Esophagus (tissue), 2 donors: ENCODE measurements at regions not wholly inside any gene's neighbourhood (a gene's known extent, or its start where the extent isn't known, plus 50 kb on each side); places are given as distances from the start of the nearest gene placed in this dataset.
"Not testable (repeated sequence)": the region's sequence is repeated elsewhere in the genome, so short reads cannot be mapped to it uniquely, and the experiment has no call there.

ENCODE experiments used
- H3K27ac ChIP-seq, 2 donors: one replicate each; pipeline ENCODE4 v1.5.1; 2013; ENCODE audit warnings: low read depth in 2 of 2, mild to moderate bottlenecking in 2 of 2, inconsistent platforms in 1 of 2, low read length in 1 of 2, moderate library complexity in 1 of 2
- H3K27me3 ChIP-seq, 2 donors: one replicate each; pipeline ENCODE4 v1.6.1; 2013; ENCODE audit warnings: low read length in 2 of 2, control low read depth in 1 of 2, mild to moderate bottlenecking in 1 of 2; ENCODE audit not compliant: insufficient read depth in 2 of 2, control insufficient read depth in 1 of 2
- H3K36me3 ChIP-seq, 2 donors: one replicate each; pipeline ENCODE4 v1.6.1; 2013; ENCODE audit warnings: low read length in 1 of 2; ENCODE audit not compliant: control insufficient read depth in 2 of 2, insufficient read depth in 2 of 2
- H3K4me1 ChIP-seq, 2 donors: one replicate each; pipeline ENCODE4 v1.6.1; 2013; ENCODE audit warnings: low read length in 1 of 2; ENCODE audit not compliant: control insufficient read depth in 2 of 2, insufficient read depth in 2 of 2
- H3K4me3 ChIP-seq, 2 donors: one replicate each; pipeline ENCODE4 v1.5.1; 2013; ENCODE audit warnings: low read length in 2 of 2, mild to moderate bottlenecking in 2 of 2, low read depth in 1 of 2, moderate library complexity in 1 of 2
- H3K9me3 ChIP-seq, 2 donors: one replicate each; pipeline ENCODE4 v1.6.1; 2013; ENCODE audit warnings: mild to moderate bottlenecking in 2 of 2, low read depth in 1 of 2, low read length in 1 of 2, moderate library complexity in 1 of 2; ENCODE audit not compliant: control insufficient read depth in 2 of 2, insufficient read depth in 1 of 2
- WGBS, 2 donors: extraction: QIAGEN DNeasy Blood & Tissue Kit; methylation state at CpG; one replicate each; pipeline ENCODE4 v1.1.7; 2013; 5-methylcytosine and 5-hydroxymethylcytosine counted together
- donor health status: healthy with polysubstance abuse.
- donor health status: Bipolar disorder and iron deficiency.

DNA sequence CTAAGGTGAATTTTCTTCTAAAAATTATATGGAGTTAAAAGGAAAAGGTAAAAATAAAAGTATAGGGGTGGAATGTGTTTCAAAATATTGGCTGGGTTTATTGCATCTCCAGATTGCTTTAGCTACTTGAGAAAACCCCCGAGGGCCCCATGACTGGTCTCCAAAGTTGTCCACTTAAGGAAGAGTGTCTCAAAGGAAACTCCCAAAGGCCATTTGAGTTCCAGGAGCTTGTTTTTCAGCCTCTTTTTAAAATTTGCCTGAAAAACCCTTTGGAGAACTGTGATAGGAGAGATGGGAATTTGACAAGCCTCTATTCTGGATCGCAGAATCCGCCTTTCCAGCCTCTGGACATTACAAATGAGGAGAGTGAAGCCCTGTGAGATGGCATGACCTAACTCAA lies 225.6 kb downstream of the ZNF326 start:
- no peaks in the 10 kb centered on the region for H3K4me1 ChIP-seq
- H3K36me3 ChIP-seq = no peaks in the 10 kb centered on the region
- 74 to 78% methylated on average over 3 of the region's 3 CpGs for WGBS, 2 donors
- no peaks in the 10 kb centered on the region for H3K27me3 ChIP-seq
- H3K9me3 ChIP-seq = no peaks in the 10 kb centered on the region
- H3K27ac ChIP-seq = no peak overlapping the region
- H3K4me3 ChIP-seq = no peak overlapping the region

DNA sequence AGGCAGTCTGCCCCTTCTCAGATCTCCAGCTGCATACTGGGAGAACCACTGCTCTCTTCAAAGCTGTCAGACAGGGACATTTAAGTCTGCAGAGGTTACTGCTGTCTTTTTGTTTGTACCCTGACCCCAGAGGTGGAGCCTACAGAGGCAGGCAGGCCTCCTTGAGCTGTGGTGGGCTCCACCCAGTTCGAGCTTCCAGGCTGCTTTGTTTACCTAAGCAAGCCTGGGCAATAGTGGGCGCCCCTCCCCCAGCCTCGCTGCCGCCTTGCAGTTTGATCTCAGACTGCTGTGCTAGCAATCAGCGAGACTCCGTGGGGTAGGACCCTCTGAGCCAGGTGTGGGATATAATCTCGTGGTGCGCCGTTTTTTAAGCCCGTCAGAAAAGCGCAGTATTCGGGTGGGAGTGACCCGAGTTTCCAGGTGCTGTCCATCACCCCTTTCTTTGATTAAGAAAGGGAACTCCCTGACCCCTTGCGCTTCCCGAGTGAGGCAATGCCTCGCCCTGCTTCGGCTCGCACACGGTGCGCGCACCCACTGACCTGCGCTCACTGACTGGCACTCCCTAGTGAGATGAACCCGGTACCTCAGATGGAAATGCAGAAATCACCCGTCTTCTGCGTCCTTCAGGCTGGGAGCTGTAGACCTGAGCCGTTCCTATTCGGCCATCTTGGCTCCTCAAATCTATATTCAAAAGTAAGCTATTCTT lies 224.4 kb downstream of the ZNF326 start:
- H3K4me3 ChIP-seq, H3K27ac ChIP-seq, H3K36me3 ChIP-seq, H3K27me3 ChIP-seq, H3K4me1 ChIP-seq, H3K9me3 ChIP-seq: not testable (repeated sequence)
- WGBS, 2 donors = 61 to 77% methylated on average over 27 of the region's 27 CpGs

- Histone ChIP-seq H3K4me3 (no peak overlapping the region), H3K9me3 (no peaks in the 10 kb centered on the region), H3K27ac (no peak overlapping the region), H3K4me1 (no peaks in the 10 kb centered on the region), H3K27me3 (no peaks in the 10 kb centered on the region), H3K36me3 (no peaks in the 10 kb centered on the region)
- WGBS, 2 donors = 85 to 86% methylated on average over 6 of the region's 6 CpGs
These were observed 216.0 kb downstream of the ZNF326 start for GRCh38 chr1:90210633-90211491.

GRCh38 chr1:90208949-90209348 lies 214.0 kb downstream of the ZNF326 start:
- H3K36me3 ChIP-seq = no peaks in the 10 kb centered on the region
- 68% methylated on average over 5 of the region's 5 CpGs for WGBS, 2 donors
- H3K27ac ChIP-seq = no peak overlapping the region
- H3K27me3 ChIP-seq = no peaks in the 10 kb centered on the region
- H3K4me3 ChIP-seq = no peak overlapping the region
- no peaks in the 10 kb centered on the region for H3K9me3 ChIP-seq
- H3K4me1 ChIP-seq = no peaks in the 10 kb centered on the region

DNA sequence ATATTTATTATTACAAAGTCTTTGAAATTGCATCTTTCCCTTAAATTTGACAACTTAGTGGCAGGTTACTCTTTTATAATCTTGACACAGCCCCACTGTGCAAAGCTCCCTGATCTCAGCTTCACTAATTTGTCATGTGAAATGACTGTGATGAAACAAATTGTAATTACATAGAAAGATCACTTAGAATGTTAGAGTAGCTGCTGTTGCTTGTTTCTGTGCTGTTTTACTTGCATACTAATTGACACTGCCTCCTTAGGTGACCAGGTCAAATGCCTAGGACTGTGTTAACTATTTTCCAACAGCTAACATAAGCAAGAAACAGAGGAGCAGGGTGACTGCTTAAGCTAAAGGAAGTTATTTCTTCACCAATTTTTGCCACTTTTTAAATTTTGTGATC lies 211.3 kb downstream of the ZNF326 start:
- Histone ChIP-seq H3K36me3 (no peaks in the 10 kb centered on the region), H3K27me3 (no peaks in the 10 kb centered on the region), H3K9me3 (no peaks in the 10 kb centered on the region), H3K27ac (no peak overlapping the region), H3K4me3 (no peak overlapping the region), H3K4me1 (no peaks in the 10 kb centered on the region)

DNA sequence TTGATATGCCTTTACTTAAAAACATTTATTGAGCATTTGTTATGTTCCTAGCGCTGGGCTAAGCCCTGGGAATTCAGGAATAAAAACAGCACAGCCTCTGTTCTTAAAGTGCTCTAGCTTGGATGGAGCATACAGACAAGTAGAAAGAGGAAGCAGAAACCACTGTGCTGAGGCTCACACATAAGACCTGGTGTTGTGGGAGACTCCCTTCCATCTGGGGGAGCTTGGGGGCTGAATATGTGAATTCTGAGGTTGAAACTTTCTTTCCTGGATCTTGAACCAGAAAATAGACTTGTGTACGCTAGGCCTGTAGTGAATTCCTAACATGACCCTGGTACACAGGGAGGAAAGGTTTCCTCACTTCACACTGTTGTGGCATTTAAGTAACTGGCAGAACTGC lies 209.9 kb downstream of the ZNF326 start:
- H3K36me3 ChIP-seq = no peaks in the 10 kb centered on the region
- H3K27ac ChIP-seq = no peak overlapping the region
- H3K4me3 ChIP-seq = no peak overlapping the region
- no peaks in the 10 kb centered on the region for H3K4me1 ChIP-seq
- no peaks in the 10 kb centered on the region for H3K27me3 ChIP-seq
- no peaks in the 10 kb centered on the region for H3K9me3 ChIP-seq
- WGBS, 2 donors = 80 to 90% methylated on average over 2 of the region's 2 CpGs

- Histone ChIP-seq H3K4me3 (no peak overlapping the region), H3K36me3 (no peaks in the 10 kb centered on the region), H3K27ac (no peak overlapping the region), H3K27me3 (no peaks in the 10 kb centered on the region), H3K4me1 (no peaks in the 10 kb centered on the region), H3K9me3 (no peaks in the 10 kb centered on the region)
- 60 to 64% methylated on average over 2 of the region's 2 CpGs for WGBS, 2 donors
These were observed 209.2 kb downstream of the ZNF326 start for GRCh38 chr1:90204023-90204590.

DNA sequence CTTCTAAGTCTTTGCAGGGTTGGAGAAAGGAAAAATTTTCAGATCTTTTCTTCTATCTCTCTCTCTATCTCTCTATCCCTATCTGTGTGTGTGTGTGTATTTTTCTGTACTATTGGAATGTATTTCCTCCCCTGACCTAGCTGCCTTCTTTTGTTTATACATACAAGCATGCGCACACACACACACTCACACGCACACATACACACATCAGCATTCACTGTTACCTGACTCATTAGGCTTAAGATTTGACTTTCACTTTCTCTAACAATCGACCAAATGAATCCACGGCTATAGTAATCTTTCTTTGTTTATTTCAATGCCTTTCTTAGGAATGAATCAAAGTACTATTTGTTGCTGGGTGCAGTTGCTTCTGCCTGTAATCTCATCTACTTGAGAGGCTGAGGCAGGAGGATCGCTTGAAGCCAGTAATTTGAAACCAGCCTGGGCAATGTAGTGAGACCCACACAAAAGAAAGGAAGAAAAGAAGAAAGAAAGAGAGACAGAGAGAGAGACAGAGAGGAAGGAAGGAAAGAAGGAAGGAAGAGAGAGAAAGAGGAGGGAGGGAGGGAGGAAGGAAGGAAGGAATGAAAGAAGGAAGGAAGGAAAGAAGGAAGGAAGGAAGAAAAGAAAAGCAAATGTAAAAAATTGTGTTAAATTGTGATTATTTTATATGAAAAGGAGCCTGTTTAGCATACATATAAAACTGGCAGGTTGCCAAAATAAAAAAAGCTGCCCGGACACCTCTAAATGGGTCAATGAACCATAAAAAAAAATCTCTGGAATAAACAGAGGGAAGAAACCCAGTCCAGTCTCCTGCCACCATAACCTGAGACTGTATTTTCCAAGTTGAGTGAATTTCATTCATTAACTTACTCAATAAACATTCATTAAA lies 206.8 kb downstream of the ZNF326 start:
- Histone ChIP-seq H3K9me3 (peaks cover 0 to 2% of the 10 kb centered on the region in 2 donors), H3K36me3 (no peaks in the 10 kb centered on the region), H3K27me3 (no peaks in the 10 kb centered on the region), H3K4me1 (no peaks in the 10 kb centered on the region), H3K27ac (no peak overlapping the region), H3K4me3 (peak overlapping the region in 1 of 2 donors; percentile 32)
- WGBS, 2 donors = 35 to 44% methylated on average over 6 of the region's 6 CpGs

DNA sequence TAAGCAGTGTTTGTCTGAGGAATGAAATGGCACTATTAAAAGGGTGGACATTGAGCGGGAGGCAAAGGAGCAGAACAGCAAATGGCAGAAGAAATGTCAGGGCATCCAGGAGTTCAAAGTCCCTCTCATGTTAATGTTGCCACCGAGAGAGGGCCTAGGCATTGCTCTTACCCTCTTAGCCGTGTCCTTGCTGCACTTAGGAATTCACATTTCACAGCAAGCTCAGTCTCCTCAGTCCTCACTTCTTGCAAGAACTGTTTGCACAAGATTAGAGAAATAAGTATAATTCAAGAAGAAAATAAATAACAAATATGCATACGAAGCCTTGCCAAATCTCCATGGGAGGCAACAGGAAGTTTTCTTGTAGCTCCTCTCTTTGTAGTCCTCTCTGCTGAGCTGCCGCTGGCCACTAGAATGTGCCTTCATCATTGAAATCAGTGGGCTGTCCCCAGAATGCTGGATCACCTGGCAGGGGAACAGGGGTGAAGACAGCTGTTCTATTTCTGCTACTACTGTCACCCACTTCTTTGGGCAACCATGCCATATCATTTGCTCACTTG lies 205.8 kb downstream of the ZNF326 start:
- Histone ChIP-seq H3K4me3 (no peak overlapping the region), H3K9me3 (peaks cover 0 to 2% of the 10 kb centered on the region in 2 donors), H3K36me3 (no peaks in the 10 kb centered on the region), H3K27me3 (no peaks in the 10 kb centered on the region), H3K27ac (no peak overlapping the region), H3K4me1 (no peaks in the 10 kb centered on the region)
- WGBS, 2 donors = 65 to 76% methylated on average over 5 of the region's 5 CpGs
